Upper lobe of right lung (tissue), 1 donor: ENCODE measurements at regions not wholly inside any gene's neighbourhood (a gene's known extent, or its start where the extent isn't known, plus 50 kb on each side); places are given as distances from the start of the nearest gene placed in this dataset.

Experiments
- ATAC-seq: fragments of 200-7000 bp; cut with Tn5 transposase; one replicate; pipeline ENCODE4 v1.9.1; 2020; ENCODE audit warnings: mild to moderate bottlenecking, moderate library complexity
- DNase-seq: peaks from one replicate; pipeline ENCODE4 v3.0.0-alpha.2; 2020
- H3K27ac ChIP-seq: fragments of 200-600 bp; one replicate; pipeline ENCODE4 v1.8.0; 2022
- H3K27me3 ChIP-seq: fragments of 200-600 bp; one replicate; pipeline ENCODE4 v1.8.0; 2022; ENCODE audit warnings: mild to moderate bottlenecking
- H3K36me3 ChIP-seq: fragments of 200-600 bp; one replicate; pipeline ENCODE4 v1.8.0; 2022
- H3K4me1 ChIP-seq: fragments of 200-600 bp; one replicate; pipeline ENCODE4 v1.8.0; 2022
- H3K4me3 ChIP-seq: fragments of 200-600 bp; one replicate; pipeline ENCODE4 v1.8.0; 2022; ENCODE audit warnings: mild to moderate bottlenecking
- H3K9me3 ChIP-seq: fragments of 200-600 bp; one replicate; pipeline ENCODE4 v1.8.0; 2022
- CTCF ChIP-seq: fragments of 200-600 bp; IDR thresholded peaks from one replicate; pipeline ENCODE4 v1.8.0; 2022; ENCODE audit warnings: antibody characterized with exemption
- intact Hi-C: fragments of 100-400 bp; cut with DNase I; formaldehyde crosslinking; loops from one replicate; pipeline ENCODE4 v1.11.0; 2022
- donor health status: DM: no; HTN: yes; CAD: no; lungs with severe emphysema.

- intact Hi-C loops: no loop called here
- no peak for TF ChIP-seq CTCF
- H3K27me3 ChIP-seq: no peaks in the 10 kb centered on the region
- no peak for ATAC-seq
- no peaks in the 10 kb centered on the region for H3K36me3 ChIP-seq
- no peak overlapping the region for H3K27ac ChIP-seq
- DNase-seq: no peak
- peaks cover 6% of the 10 kb centered on the region for H3K4me1 ChIP-seq
- H3K4me3 ChIP-seq: no peak overlapping the region
- no peaks in the 10 kb centered on the region for H3K9me3 ChIP-seq
These were observed 685.3 kb upstream of the MARCKS start for GRCh38 chr6:113171882-113172281.

- ATAC-seq (peak; percentile 50), DNase-seq (no peak)
- intact Hi-C loops: no loop called here
These were observed 684.6 kb upstream of the MARCKS start for GRCh38 chr6:113172531-113172966.

GRCh38 chr6:113178349-113178748, 678.8 kb upstream of the MARCKS start:
- intact Hi-C loops: no loop called here
- no peak for TF ChIP-seq CTCF
- no peaks in the 10 kb centered on the region for H3K27me3 ChIP-seq
- no peak overlapping the region for H3K27ac ChIP-seq
- H3K9me3 ChIP-seq: no peaks in the 10 kb centered on the region
- no peaks in the 10 kb centered on the region for H3K4me1 ChIP-seq
- H3K4me3 ChIP-seq: no peak overlapping the region
- no peak for ATAC-seq
- no peak for DNase-seq
- no peaks in the 10 kb centered on the region for H3K36me3 ChIP-seq

More at GRCh38 chr6:113172531-113172966, 684.6 kb upstream of the MARCKS start:
- no peak overlapping the region for H3K4me3 ChIP-seq
- H3K27ac ChIP-seq: no peak overlapping the region
- no peaks in the 10 kb centered on the region for H3K36me3 ChIP-seq
- H3K27me3 ChIP-seq: no peaks in the 10 kb centered on the region
- H3K9me3 ChIP-seq: no peaks in the 10 kb centered on the region
- no peak for TF ChIP-seq CTCF
- H3K4me1 ChIP-seq: peaks cover 6% of the 10 kb centered on the region

- Histone ChIP-seq H3K27me3 (no peaks in the 10 kb centered on the region), H3K4me3 (no peak overlapping the region), H3K4me1 (no peaks in the 10 kb centered on the region), H3K9me3 (no peaks in the 10 kb centered on the region), H3K36me3 (no peaks in the 10 kb centered on the region), H3K27ac (no peak overlapping the region)
- TF ChIP-seq CTCF: no peak
- DNase-seq: no peak
- intact Hi-C loops: no loop called here
- no peak for ATAC-seq
These were observed 676.0 kb upstream of the MARCKS start for GRCh38 chr6:113181164-113181563.

GRCh38 chr6:113182370-113183141, 674.6 kb upstream of the MARCKS start:
- intact Hi-C loops: no loop called here
- no peak for DNase-seq
- no peaks in the 10 kb centered on the region for H3K27me3 ChIP-seq
- no peak for TF ChIP-seq CTCF
- H3K27ac ChIP-seq: no peak overlapping the region
- H3K9me3 ChIP-seq: no peaks in the 10 kb centered on the region
- no peak overlapping the region for H3K4me3 ChIP-seq
- no peaks in the 10 kb centered on the region for H3K4me1 ChIP-seq
- ATAC-seq: no peak
- H3K36me3 ChIP-seq: no peaks in the 10 kb centered on the region

- Histone ChIP-seq H3K4me3 (no peak overlapping the region), H3K27ac (no peak overlapping the region), H3K27me3 (no peaks in the 10 kb centered on the region), H3K36me3 (no peaks in the 10 kb centered on the region), H3K4me1 (no peaks in the 10 kb centered on the region), H3K9me3 (no peaks in the 10 kb centered on the region)
- intact Hi-C loops: no loop called here
- ATAC-seq (no peak), DNase-seq (no peak)
- no peak for TF ChIP-seq CTCF
These were observed 672.9 kb upstream of the MARCKS start for GRCh38 chr6:113184291-113184690.
